H1 (cell line): ENCODE measurements at regions not wholly inside any gene's neighbourhood (a gene's known extent, or its start where the extent isn't known, plus 50 kb on each side); places are given as distances from the start of the nearest gene placed in this dataset.

ENCODE experiments used
- CTCF ChIA-PET: fragments of 300-600 bp; sonication (Branson Sonifier 250); formaldehyde crosslinking; loops from one replicate; lab custom pipeline; 2021; ENCODE audit not compliant: partially characterized antibody; lab: Charles Lee
- POLR2A ChIA-PET: fragments of 300-600 bp; sonication (Branson Sonifier 250); formaldehyde crosslinking; loops from one replicate; lab custom pipeline; 2021; ENCODE audit warnings: inconsistent platforms; ENCODE audit not compliant: partially characterized antibody; lab: Charles Lee
- DNase-seq, 2 experiments: peaks; one replicate each; pipeline versions ENCODE4 v3.0.0 to v3.0.0-alpha.2; 2010 to 2022; ENCODE audit warnings: low spot score in 2 of 2, low read depth in 1 of 2, mixed read lengths in 1 of 2
- FAIRE-seq: peaks from 2 replicates; lab custom pipeline; 2011; peaks lifted over from hg19 to GRCh38; lab: Jason Lieb, UNC
- H2AFZ ChIP-seq: 2 replicates; pipeline ENCODE4 v1.8.1; 2012; ENCODE audit warnings: low read length, inconsistent platforms
- H2AK5ac ChIP-seq: 2 replicates; pipeline ENCODE4 v1.6.1; 2013; ENCODE audit warnings: low read depth, low read length
- H2BK120ac ChIP-seq: replicated peaks from 2 replicates; pipeline ENCODE3; 2013; ENCODE audit warnings: low read depth, low read length, inconsistent platforms
- H2BK12ac ChIP-seq: 2 replicates; pipeline ENCODE4 v1.6.1; 2013; ENCODE audit warnings: low read depth, low read length
- H2BK15ac ChIP-seq: 2 replicates; pipeline ENCODE4 v1.6.1; 2013; ENCODE audit warnings: low read length
- H2BK20ac ChIP-seq: 2 replicates; pipeline ENCODE4 v1.6.1; 2013; ENCODE audit warnings: low read length
- H2BK5ac ChIP-seq: 2 replicates; pipeline ENCODE4 v1.6.1; 2013; ENCODE audit warnings: low read depth, low read length
- H3K14ac ChIP-seq: 2 replicates; pipeline ENCODE4 v1.6.1; 2013; ENCODE audit warnings: inconsistent platforms; ENCODE audit not compliant: insufficient read length
- H3K18ac ChIP-seq: 2 replicates; pipeline ENCODE4 v1.6.1; 2013; ENCODE audit warnings: low read length; ENCODE audit errors: extremely low read depth
- H3K23ac ChIP-seq: 2 replicates; pipeline ENCODE4 v1.6.1; 2013; ENCODE audit warnings: inconsistent platforms; ENCODE audit not compliant: insufficient read length
- H3K23me2 ChIP-seq: 2 replicates; pipeline ENCODE4 v1.6.1; 2013; ENCODE audit warnings: low read depth, low read length
- H3K27ac ChIP-seq: 2 replicates; pipeline ENCODE4 v1.6.1; 2011; ENCODE audit warnings: low read depth, low read length, inconsistent platforms
- H3K27me3 ChIP-seq, 4 experiments: replicated peaks in 1 of 4; 1 replicate in 1 of 4; 2 replicates in 3 of 4; pipeline versions ENCODE4 v1.6.1 to v1.8.1; 2011 to 2013; ENCODE audit warnings: low read length in 3 of 4, mild to moderate bottlenecking in 3 of 4, inconsistent platforms in 2 of 4, mixed read lengths in 2 of 4, moderate library complexity in 1 of 4; ENCODE audit not compliant: control insufficient read depth in 3 of 4, insufficient read depth in 3 of 4; ENCODE audit errors: extremely low read depth in 1 of 4
- H3K36me3 ChIP-seq, 4 experiments: 2 replicates each; pipeline versions ENCODE4 v1.6.1 to v1.8.1; 2011 to 2013; ENCODE audit warnings: mild to moderate bottlenecking in 4 of 4, low read length in 3 of 4, moderate library complexity in 2 of 4, control low read depth in 1 of 4, inconsistent platforms in 1 of 4; ENCODE audit not compliant: insufficient read depth in 4 of 4, control insufficient read depth in 2 of 4
- H3K4ac ChIP-seq: replicated peaks from 2 replicates; pipeline ENCODE3; 2013; ENCODE audit warnings: low read length, low read depth, mixed read lengths, inconsistent platforms; ENCODE audit not compliant: insufficient read length
- H3K4me1 ChIP-seq, 4 experiments: replicated peaks in 1 of 4; 1 replicate in 1 of 4; 2 replicates in 3 of 4; pipeline versions ENCODE4 v1.6.1 to v1.8.1; 2011 to 2013; ENCODE audit warnings: low read length in 3 of 4, inconsistent platforms in 2 of 4, mixed read lengths in 1 of 4; ENCODE audit not compliant: insufficient read depth in 4 of 4, control insufficient read depth in 3 of 4
- H3K4me2 ChIP-seq, 2 experiments: 2 replicates each; pipeline versions ENCODE4 v1.6.1 to v1.8.1; 2011 to 2013; ENCODE audit warnings: low read depth in 2 of 2, low read length in 2 of 2, control low read depth in 1 of 2, inconsistent platforms in 1 of 2, mild to moderate bottlenecking in 1 of 2; ENCODE audit not compliant: insufficient read depth in 1 of 2
- H3K4me3 ChIP-seq, 4 experiments: fragments of 200-600, 300-600 bp in 1 of 4; sonication (generic), shearing (Covaris generic), sonication (Bioruptor Twin) in 1 of 4; 2 replicates each; pipeline versions ENCODE4 v1.5.1 to v1.8.1; 2011 to 2016; ENCODE audit warnings: low read length in 4 of 4, low read depth in 3 of 4, control low read depth in 2 of 4, inconsistent platforms in 2 of 4, mild to moderate bottlenecking in 2 of 4, mixed read lengths in 1 of 4, moderate library complexity in 1 of 4; ENCODE audit not compliant: insufficient read depth in 2 of 4; ENCODE audit errors: extremely low read depth in 1 of 4
- H3K56ac ChIP-seq: replicated peaks from 2 replicates; pipeline ENCODE3; 2013; ENCODE audit warnings: low read depth, mild to moderate bottlenecking, mixed read lengths, low read length, inconsistent platforms; ENCODE audit not compliant: insufficient read length
- H3K79me1 ChIP-seq: 2 replicates; pipeline ENCODE4 v1.6.1; 2013; ENCODE audit warnings: low read depth, low read length, control low read depth
- H3K79me2 ChIP-seq, 2 experiments: 2 replicates each; pipeline versions ENCODE4 v1.6.1 to v1.8.1; 2012 to 2013; ENCODE audit warnings: low read length in 2 of 2, mild to moderate bottlenecking in 2 of 2, inconsistent platforms in 1 of 2; ENCODE audit not compliant: insufficient read depth in 2 of 2, control insufficient read depth in 1 of 2
- H3K9ac ChIP-seq, 4 experiments: replicated peaks in 1 of 4; 1 replicate in 1 of 4; 2 replicates in 3 of 4; pipeline versions ENCODE4 v1.6.1 to v1.8.1; 2011 to 2013; ENCODE audit warnings: low read depth in 3 of 4, low read length in 3 of 4, control low read depth in 2 of 4, mild to moderate bottlenecking in 2 of 4, moderate library complexity in 2 of 4, inconsistent platforms in 1 of 4; ENCODE audit errors: extremely low read depth in 1 of 4
- H3K9me3 ChIP-seq, 2 experiments: 2 replicates each; pipeline versions ENCODE4 v1.6.1 to v1.8.1; 2012 to 2013; ENCODE audit warnings: mild to moderate bottlenecking in 2 of 2, moderate library complexity in 2 of 2, control low read depth in 1 of 2, inconsistent platforms in 1 of 2, low read depth in 1 of 2, low read length in 1 of 2, mixed read lengths in 1 of 2; ENCODE audit not compliant: insufficient read depth in 2 of 2
- H4K20me1 ChIP-seq, 2 experiments: replicated peaks in 1 of 2; 2 replicates each; pipeline versions ENCODE3 to v1.8.1; 2011 to 2013; ENCODE audit warnings: inconsistent platforms in 2 of 2, low read length in 2 of 2, mild to moderate bottlenecking in 1 of 2; ENCODE audit not compliant: insufficient read depth in 2 of 2, control insufficient read depth in 1 of 2
- H4K5ac ChIP-seq: 2 replicates; pipeline ENCODE4 v1.6.1; 2013; ENCODE audit warnings: low read length, low read depth, mixed read lengths, inconsistent platforms; ENCODE audit not compliant: insufficient read length
- H4K8ac ChIP-seq: 2 replicates; pipeline ENCODE4 v1.8.0; 2013; ENCODE audit warnings: mild to moderate bottlenecking, moderate library complexity, low read length, inconsistent platforms; ENCODE audit not compliant: insufficient read depth; ENCODE audit errors: extremely low read depth
- H4K91ac ChIP-seq: replicated peaks from 2 replicates; pipeline ENCODE3; 2013; ENCODE audit warnings: low read length, mixed read lengths, inconsistent platforms; ENCODE audit not compliant: insufficient read length
- CBX8 ChIP-seq: fragments of 300-800, 300-1000 bp; sonication (generic); IDR thresholded peaks from 2 replicates; pipeline ENCODE4 v1.7.1; 2016; ENCODE audit warnings: low read depth, low read length, borderline replicate concordance
- JUND ChIP-seq: IDR thresholded peaks from 2 replicates; pipeline ENCODE4 v1.6.1; 2011; ENCODE audit warnings: mild to moderate bottlenecking, improper control_type of control experiment, low read length
- POLR2AphosphoS5 ChIP-seq: IDR thresholded peaks from 2 replicates; pipeline ENCODE4 v1.6.1; 2011; ENCODE audit warnings: low read depth, low read length
- RXRA ChIP-seq: IDR thresholded peaks from 2 replicates; pipeline ENCODE4 v1.6.1; 2011; ENCODE audit warnings: low read depth, mild to moderate bottlenecking, low read length, moderate library complexity; ENCODE audit not compliant: insufficient read depth
- SP1 ChIP-seq: IDR thresholded peaks from 2 replicates; pipeline ENCODE4 v1.6.1; 2011; ENCODE audit warnings: low read depth, low read length
- SP2 ChIP-seq: IDR thresholded peaks from 2 replicates; pipeline ENCODE4 v1.6.1; 2012; ENCODE audit warnings: mild to moderate bottlenecking, low read length, inconsistent platforms
- SP4 ChIP-seq: IDR thresholded peaks from 2 replicates; pipeline ENCODE4 v1.6.1; 2012; ENCODE audit warnings: low read length, inconsistent platforms
- TAF1 ChIP-seq: IDR thresholded peaks from 2 replicates; pipeline ENCODE4 v1.6.1; 2011; ENCODE audit warnings: mild to moderate bottlenecking, low read depth, low read length
- WGBS, 2 experiments: shearing (Covaris generic) in 1 of 2; methylation state at CpG; one replicate each; pipeline versions ENCODE4 v1.1.6 to v1.1.7; 2013 to 2015; ENCODE audit warnings: low lambda C conversion rate in 2 of 2, mixed read lengths in 2 of 2, inconsistent platforms in 1 of 2, low coverage in 1 of 2, missing lambda C conversion rate in 1 of 2; ENCODE audit not compliant: insufficient replicate concordance in 2 of 2, insufficient coverage in 1 of 2, insufficient read length in 1 of 2; ENCODE audit errors: extremely low coverage in 1 of 2, missing lambda C conversion rate in 1 of 2; 5-methylcytosine and 5-hydroxymethylcytosine counted together
- TF ChIP-seq, protein P1 (sequence below): IDR thresholded peaks from 2 replicates; pipeline ENCODE4 v1.6.1; 2012; ENCODE audit warnings: inconsistent platforms

GRCh38 chr5:125036494-125036893 lies 290.1 kb upstream of the ZNF608 start:
- Histone ChIP-seq H4K5ac (no peak overlapping the region), H3K27me3 (no peaks in the 10 kb centered on the region), H3K79me1 (no peaks in the 10 kb centered on the region), H3K36me3 (no peaks in the 10 kb centered on the region), H2BK15ac (no peak overlapping the region), H3K79me2 (no peaks in the 10 kb centered on the region), H4K91ac (no peak overlapping the region), H2BK20ac (peak overlapping the region; percentile 53; the same call in 1 of the 2 replicates), H3K23ac (no peak overlapping the region), H2AK5ac (no peak overlapping the region), H2BK5ac (no peak overlapping the region), H3K4me2 (no peak overlapping the region), H3K18ac (no peak overlapping the region), H4K20me1 (no peaks in the 10 kb centered on the region), H3K9ac (no peak overlapping the region), H3K23me2 (no peaks in the 10 kb centered on the region), H3K4me1 (no peaks in the 10 kb centered on the region; a peak in 2 of 7 replicates), H3K56ac (no peak overlapping the region), H3K9me3 (no peaks in the 10 kb centered on the region), H3K4ac (no peak overlapping the region), H2BK120ac (no peak overlapping the region), H4K8ac (no peak overlapping the region), H2AFZ (no peak overlapping the region), H3K4me3 (no peak overlapping the region), H2BK12ac (peak overlapping the region; percentile 77; the same call in 1 of the 2 replicates), H3K14ac (no peak overlapping the region), H3K27ac (no peak overlapping the region)
- CTCF ChIA-PET: interaction anchor here (0.5 to 1.2 kb wide), 3 partner anchors 11 to 925 kb away, joined by 3 to 4 read pairs (median 3); no protein-coding TSS in a partner anchor
- no peak for FAIRE-seq
- WGBS, 2 experiments: 96% methylated on average over 8 of the region's 8 CpGs; no CpG with 5 or more reads in 1 of the 2 experiments
- no peak for DNase-seq
- POLR2A ChIA-PET: interaction anchor here (0.7 to 1.1 kb wide), 2 partner anchors 13 to 285 kb away, joined by 3 read pairs; no protein-coding TSS in a partner anchor
- no peak for TF ChIP-seq POLR2AphosphoS5
- no peak for TF ChIP-seq SP2
- no peak for TF ChIP-seq TAF1
- TF ChIP-seq RXRA: no peak
- TF ChIP-seq JUND: no peak
- no peak for TF ChIP-seq CBX8
- TF ChIP-seq SP1: no peak
- TF ChIP-seq SP4: no peak
- TF ChIP-seq, protein P1, sequence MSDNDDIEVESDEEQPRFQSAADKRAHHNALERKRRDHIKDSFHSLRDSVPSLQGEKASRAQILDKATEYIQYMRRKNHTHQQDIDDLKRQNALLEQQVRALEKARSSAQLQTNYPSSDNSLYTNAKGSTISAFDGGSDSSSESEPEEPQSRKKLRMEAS: no peak
